ENCODE measurements at regions not wholly inside any gene's neighbourhood (a gene's known extent, or its start where the extent isn't known, plus 50 kb on each side); places are given as distances from the start of the nearest gene placed in this dataset.
"Not testable (repeated sequence)": the region's sequence is repeated elsewhere in the genome, so short reads cannot be mapped to it uniquely, and the experiment has no call there.

DNA sequence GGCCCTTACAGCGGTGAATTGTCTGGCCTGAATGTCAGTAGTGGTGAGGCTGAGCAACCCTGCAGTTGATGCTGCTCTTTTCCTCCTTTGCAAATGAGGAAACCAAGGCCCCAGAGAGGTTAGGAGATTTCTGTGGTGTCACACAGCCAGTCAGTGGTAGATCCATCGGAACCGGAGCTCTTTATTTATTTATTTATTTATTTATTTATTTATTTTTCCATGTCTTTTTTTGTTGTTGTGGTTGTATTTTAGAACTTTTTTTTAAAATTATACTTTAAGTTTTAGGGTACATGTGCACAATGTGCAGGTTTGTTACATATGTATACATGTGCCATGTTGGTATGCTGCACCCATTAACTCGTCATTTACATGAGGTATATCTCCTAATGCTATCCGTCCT lies 368.4 kb upstream of the CLINT1 start:
- TF ChIP-seq, protein P1, sequence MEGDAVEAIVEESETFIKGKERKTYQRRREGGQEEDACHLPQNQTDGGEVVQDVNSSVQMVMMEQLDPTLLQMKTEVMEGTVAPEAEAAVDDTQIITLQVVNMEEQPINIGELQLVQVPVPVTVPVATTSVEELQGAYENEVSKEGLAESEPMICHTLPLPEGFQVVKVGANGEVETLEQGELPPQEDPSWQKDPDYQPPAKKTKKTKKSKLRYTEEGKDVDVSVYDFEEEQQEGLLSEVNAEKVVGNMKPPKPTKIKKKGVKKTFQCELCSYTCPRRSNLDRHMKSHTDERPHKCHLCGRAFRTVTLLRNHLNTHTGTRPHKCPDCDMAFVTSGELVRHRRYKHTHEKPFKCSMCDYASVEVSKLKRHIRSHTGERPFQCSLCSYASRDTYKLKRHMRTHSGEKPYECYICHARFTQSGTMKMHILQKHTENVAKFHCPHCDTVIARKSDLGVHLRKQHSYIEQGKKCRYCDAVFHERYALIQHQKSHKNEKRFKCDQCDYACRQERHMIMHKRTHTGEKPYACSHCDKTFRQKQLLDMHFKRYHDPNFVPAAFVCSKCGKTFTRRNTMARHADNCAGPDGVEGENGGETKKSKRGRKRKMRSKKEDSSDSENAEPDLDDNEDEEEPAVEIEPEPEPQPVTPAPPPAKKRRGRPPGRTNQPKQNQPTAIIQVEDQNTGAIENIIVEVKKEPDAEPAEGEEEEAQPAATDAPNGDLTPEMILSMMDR (IDR thresholded peaks at IDR 0.05; ENCODE audit: low read length), result not testable (repeated sequence)
- not testable (repeated sequence) for TF ChIP-seq EZH2 (optimal IDR thresholded peaks at IDR 0.05; ENCODE audit: low read depth, low read length)

Measured in MM.1S (cell line).